Peyer's patch (tissue), 4 donors: ENCODE measurements at regions not wholly inside any gene's neighbourhood (a gene's known extent, or its start where the extent isn't known, plus 50 kb on each side); places are given as distances from the start of the nearest gene placed in this dataset.
"Not testable (repeated sequence)": the region's sequence is repeated elsewhere in the genome, so short reads cannot be mapped to it uniquely, and the experiment has no call there.

Source experiments
- DNase-seq, 3 donors: peaks; one replicate each; pipeline ENCODE4 v3.0.0-alpha.2; 2017 to 2019
- H3K27ac ChIP-seq, 4 donors: fragments of 200-600 bp; sonication (generic); one replicate each; pipeline ENCODE4 v1.5.1; 2016 to 2019
- H3K27me3 ChIP-seq, 2 donors: fragments of 200-600 bp; sonication (generic); one replicate each; pipeline ENCODE4 v1.5.1; 2019
- H3K36me3 ChIP-seq, 3 donors: fragments of 200-600 bp; sonication (generic); one replicate each; pipeline ENCODE4 v1.5.1; 2016 to 2019
- H3K4me1 ChIP-seq, 4 donors: fragments of 200-600 bp; sonication (generic); one replicate each; pipeline ENCODE4 v1.5.1; 2016 to 2019
- H3K4me3 ChIP-seq, 4 donors: fragments of 200-600 bp; sonication (generic); 1 replicate in 3 of 4; 2 replicates in 1 of 4; pipeline ENCODE4 v1.5.1; 2016 to 2019; ENCODE audit warnings: mild to moderate bottlenecking in 1 of 4
- H3K9me3 ChIP-seq, 4 donors: fragments of 200-600 bp; sonication (generic); one replicate each; pipeline ENCODE4 v1.5.1; 2016 to 2019; ENCODE audit warnings: mild to moderate bottlenecking in 1 of 4
- POLR2A ChIP-seq, 2 donors: fragments of 450-650 bp; IDR thresholded peaks; one replicate each; pipeline ENCODE4 v1.5.1; 2017; ENCODE audit warnings: antibody characterized with exemption in 2 of 2, mild to moderate bottlenecking in 2 of 2, moderate library complexity in 2 of 2
- TF ChIP-seq, protein P1 (sequence below), 6 experiments: fragments of 450-650 bp in 4 of 6; fragments of 200-600 bp in 2 of 6; sonication (generic) in 1 of 6; IDR thresholded peaks; one replicate each; pipeline ENCODE4 v1.5.1; 2017 to 2019; ENCODE audit warnings: antibody characterized with exemption in 6 of 6, mild to moderate bottlenecking in 3 of 6, moderate library complexity in 1 of 6

DNA sequence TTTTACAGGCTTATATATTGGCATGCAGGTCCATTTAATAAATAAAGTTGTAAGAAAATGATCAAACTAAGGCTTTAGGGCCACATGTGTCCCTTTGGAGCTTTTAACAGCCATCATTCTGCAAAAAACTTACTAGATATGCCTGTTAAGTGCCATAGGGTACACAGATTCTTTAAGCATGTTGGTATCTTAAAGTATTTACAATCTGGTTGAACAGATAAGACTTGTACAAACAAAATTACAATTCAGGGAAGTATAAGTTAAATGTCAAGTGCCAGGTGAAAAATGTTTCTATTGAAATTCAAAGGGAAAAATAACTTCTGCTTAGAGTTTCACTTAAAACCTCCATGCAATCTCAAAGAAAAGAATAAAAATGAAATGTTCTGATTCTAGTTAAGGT is 558.4 kb upstream of the ST8SIA4 start:
- TF ChIP-seq, protein P1, sequence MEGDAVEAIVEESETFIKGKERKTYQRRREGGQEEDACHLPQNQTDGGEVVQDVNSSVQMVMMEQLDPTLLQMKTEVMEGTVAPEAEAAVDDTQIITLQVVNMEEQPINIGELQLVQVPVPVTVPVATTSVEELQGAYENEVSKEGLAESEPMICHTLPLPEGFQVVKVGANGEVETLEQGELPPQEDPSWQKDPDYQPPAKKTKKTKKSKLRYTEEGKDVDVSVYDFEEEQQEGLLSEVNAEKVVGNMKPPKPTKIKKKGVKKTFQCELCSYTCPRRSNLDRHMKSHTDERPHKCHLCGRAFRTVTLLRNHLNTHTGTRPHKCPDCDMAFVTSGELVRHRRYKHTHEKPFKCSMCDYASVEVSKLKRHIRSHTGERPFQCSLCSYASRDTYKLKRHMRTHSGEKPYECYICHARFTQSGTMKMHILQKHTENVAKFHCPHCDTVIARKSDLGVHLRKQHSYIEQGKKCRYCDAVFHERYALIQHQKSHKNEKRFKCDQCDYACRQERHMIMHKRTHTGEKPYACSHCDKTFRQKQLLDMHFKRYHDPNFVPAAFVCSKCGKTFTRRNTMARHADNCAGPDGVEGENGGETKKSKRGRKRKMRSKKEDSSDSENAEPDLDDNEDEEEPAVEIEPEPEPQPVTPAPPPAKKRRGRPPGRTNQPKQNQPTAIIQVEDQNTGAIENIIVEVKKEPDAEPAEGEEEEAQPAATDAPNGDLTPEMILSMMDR (IDR thresholded peaks at IDR 0.05) = no peak
- no peak for TF ChIP-seq POLR2A (IDR thresholded peaks at IDR 0.05)
- Histone ChIP-seq H3K27me3 (no peaks in the 10 kb centered on the region), H3K36me3 (no peaks in the 10 kb centered on the region), H3K4me3 (no peak overlapping the region), H3K27ac (no peak overlapping the region), H3K9me3 (no peaks in the 10 kb centered on the region), H3K4me1 (no peaks in the 10 kb centered on the region)
- no peak for DNase-seq

DNA sequence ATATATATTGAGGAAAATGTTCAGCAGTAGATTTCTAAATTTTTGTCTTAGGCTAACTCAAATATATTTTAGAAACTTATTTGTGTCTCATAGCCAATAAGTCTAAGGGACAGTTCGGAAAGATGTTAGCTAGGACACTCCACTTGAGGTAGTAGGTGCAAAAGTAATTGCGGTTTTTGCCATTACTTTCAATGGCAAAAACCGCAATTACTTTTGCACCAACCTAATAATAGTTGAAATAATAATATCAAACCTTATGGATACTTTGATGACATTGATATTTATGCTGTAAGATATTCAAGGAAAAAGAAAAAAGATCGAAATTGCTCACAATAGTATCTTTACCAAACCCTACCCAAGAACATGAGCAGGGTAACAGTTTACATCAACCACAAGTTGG is 555.5 kb upstream of the ST8SIA4 start:
- Histone ChIP-seq H3K36me3 (no peaks in the 10 kb centered on the region), H3K9me3 (no peaks in the 10 kb centered on the region), H3K27me3 (no peaks in the 10 kb centered on the region), H3K27ac (no peak overlapping the region), H3K4me1 (no peaks in the 10 kb centered on the region), H3K4me3 (no peak overlapping the region)
- TF ChIP-seq, protein P1 (IDR thresholded peaks at IDR 0.05) = no peak
- TF ChIP-seq POLR2A (IDR thresholded peaks at IDR 0.05) = no peak
- no peak for DNase-seq

DNA sequence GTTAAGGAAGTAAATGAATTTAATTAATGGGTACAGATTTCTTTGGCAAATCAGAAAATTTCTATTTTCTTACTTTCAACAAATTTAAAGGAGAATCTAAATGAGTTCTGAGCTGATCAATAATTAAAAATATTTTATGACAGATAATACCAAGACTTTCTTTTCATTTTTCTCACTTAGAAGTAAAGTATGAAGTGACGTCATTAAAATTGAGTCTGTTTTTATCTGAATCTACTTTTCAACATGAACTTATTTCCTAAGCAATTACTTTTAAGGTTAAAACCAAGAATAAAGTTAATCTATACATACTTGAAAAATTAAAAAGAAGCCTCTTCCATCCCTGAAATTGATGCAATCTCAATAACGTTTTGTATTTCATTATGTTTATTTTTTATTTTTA is 552.8 kb upstream of the ST8SIA4 start:
- H3K9me3 ChIP-seq = no peaks in the 10 kb centered on the region
- H3K27me3 ChIP-seq = no peaks in the 10 kb centered on the region
- no peaks in the 10 kb centered on the region for H3K36me3 ChIP-seq
- no peaks in the 10 kb centered on the region for H3K4me1 ChIP-seq
- no peak for DNase-seq
- no peak overlapping the region for H3K27ac ChIP-seq
- no peak overlapping the region for H3K4me3 ChIP-seq
- TF ChIP-seq, protein P1 (IDR thresholded peaks at IDR 0.05) = no peak
- no peak for TF ChIP-seq POLR2A (IDR thresholded peaks at IDR 0.05)

DNA sequence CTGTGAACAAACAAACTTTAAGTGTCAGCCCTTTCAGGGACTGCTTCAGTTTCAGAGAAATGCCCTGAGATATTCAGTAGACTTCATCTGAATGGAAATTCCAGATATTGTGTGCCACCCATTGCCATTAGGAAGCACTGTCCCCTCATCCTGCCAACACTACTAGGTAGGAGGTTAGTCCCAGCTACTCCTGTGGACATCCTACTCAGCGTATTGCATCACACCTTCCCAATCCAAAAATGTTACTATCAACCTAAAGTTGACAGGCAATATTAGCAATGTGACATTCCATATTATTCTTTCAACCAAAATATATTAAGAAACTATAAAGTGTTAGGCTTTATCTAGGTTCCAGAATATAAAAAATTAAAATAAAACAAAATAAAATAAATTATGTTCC is 552.0 kb upstream of the ST8SIA4 start:
- H3K4me3 ChIP-seq = no peak overlapping the region
- TF ChIP-seq POLR2A (IDR thresholded peaks at IDR 0.05) = no peak
- TF ChIP-seq, protein P1 (IDR thresholded peaks at IDR 0.05) = no peak
- H3K27ac ChIP-seq = no peak overlapping the region
- no peaks in the 10 kb centered on the region for H3K27me3 ChIP-seq
- H3K4me1 ChIP-seq = no peaks in the 10 kb centered on the region
- H3K9me3 ChIP-seq = no peaks in the 10 kb centered on the region
- no peaks in the 10 kb centered on the region for H3K36me3 ChIP-seq
- no peak for DNase-seq

DNA sequence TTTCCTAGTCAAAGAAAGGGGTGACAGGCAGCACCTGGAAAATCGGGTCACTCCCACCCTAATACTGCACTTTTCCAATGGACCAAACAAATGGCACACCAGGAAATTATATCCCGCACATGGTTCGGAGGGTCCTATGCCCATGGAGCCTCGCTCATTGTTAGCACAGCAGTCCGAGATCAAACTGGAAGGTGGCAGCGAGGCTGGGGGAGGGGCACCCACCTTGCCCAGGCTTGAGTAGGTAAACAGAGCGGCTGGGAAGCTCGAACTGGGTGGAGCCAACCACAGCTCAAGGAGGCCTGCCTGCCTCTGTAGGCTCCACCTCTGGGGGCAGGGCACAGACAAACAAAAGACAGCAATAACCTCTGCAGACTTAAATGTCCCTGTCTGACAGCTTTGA is 539.2 kb upstream of the ST8SIA4 start:
- DNase-seq, H3K4me1 ChIP-seq, H3K27ac ChIP-seq, H3K36me3 ChIP-seq, H3K9me3 ChIP-seq, H3K4me3 ChIP-seq, H3K27me3 ChIP-seq: not testable (repeated sequence)

DNA sequence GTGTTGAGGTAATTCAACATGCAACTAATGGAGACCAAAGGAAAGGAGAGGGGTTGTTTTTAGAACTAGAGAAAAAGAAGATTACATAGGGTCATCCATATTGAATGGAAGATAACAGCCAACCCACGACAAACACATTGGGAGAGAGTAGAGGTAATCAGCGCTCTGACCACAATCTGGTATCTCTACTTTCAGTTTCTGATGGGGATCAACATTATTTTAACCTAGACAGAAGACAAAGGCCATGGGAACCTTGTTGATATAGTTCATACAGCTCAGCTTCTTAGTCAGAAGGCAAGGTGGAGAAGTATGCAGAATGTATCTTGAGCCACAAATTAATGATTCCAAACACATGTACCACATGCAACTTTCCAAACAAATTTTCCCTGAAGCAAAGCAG is 537.1 kb upstream of the ST8SIA4 start:
- no peak overlapping the region for H3K27ac ChIP-seq
- TF ChIP-seq, protein P1 (IDR thresholded peaks at IDR 0.05) = no peak
- TF ChIP-seq POLR2A (IDR thresholded peaks at IDR 0.05) = no peak
- DNase-seq = no peak
- no peaks in the 10 kb centered on the region for H3K36me3 ChIP-seq
- no peaks in the 10 kb centered on the region for H3K9me3 ChIP-seq
- no peak overlapping the region for H3K4me3 ChIP-seq
- H3K27me3 ChIP-seq = no peaks in the 10 kb centered on the region
- H3K4me1 ChIP-seq = no peaks in the 10 kb centered on the region
